PC-3 (cell line): ENCODE measurements at regions not wholly inside any gene's neighbourhood (a gene's known extent, or its start where the extent isn't known, plus 50 kb on each side); places are given as distances from the start of the nearest gene placed in this dataset.

Experiments used
- ATAC-seq: fragments of 200-7000 bp; cut with Tn5 transposase; 2 replicates; pipeline ENCODE4 v1.9.1; 2020; ENCODE audit warnings: mild to moderate bottlenecking, moderate library complexity
- BruUV-seq: library from RNA; stranded (reverse); fragments of 400-500 nt; replicated peaks from 2 replicates; lab custom pipeline; 2021; lab: Mats Ljungman, UMichigan
- CTCF ChIA-PET: fragments of 300-600 bp; sonication (Branson Sonifier 250); formaldehyde crosslinking; loops from one replicate; lab custom pipeline; 2022; ENCODE audit warnings: antibody characterized with exemption; lab: Charles Lee
- POLR2A ChIA-PET: fragments of 300-600 bp; sonication (Branson Sonifier 250); formaldehyde crosslinking; loops from one replicate; lab custom pipeline; 2022; ENCODE audit warnings: antibody characterized with exemption; ENCODE audit not compliant: unreplicated experiment; lab: Charles Lee
- DNase-seq: peaks from one replicate; pipeline ENCODE4 v3.0.0-alpha.2; 2015
- H2AFZ ChIP-seq: fragments of 300-600 bp; sonication (generic); 2 replicates; pipeline ENCODE4 v1.6.0; 2016; ENCODE audit warnings: antibody characterized with exemption, low read length
- H3F3A ChIP-seq: fragments of 300-600 bp; sonication (generic); one replicate; pipeline ENCODE4 v1.6.0; 2017; ENCODE audit warnings: antibody characterized with exemption, low read length, control low read depth, mild to moderate bottlenecking; ENCODE audit not compliant: unreplicated experiment
- H3K27ac ChIP-seq: fragments of 300-600 bp; sonication (generic); 2 replicates; pipeline ENCODE4 v1.5.1; 2016; ENCODE audit warnings: mild to moderate bottlenecking, low read length
- H3K27me3 ChIP-seq: fragments of 300-600 bp; sonication (generic); 2 replicates; pipeline ENCODE4 v1.6.1; 2016; ENCODE audit warnings: low read length, mixed read lengths
- H3K36me3 ChIP-seq: fragments of 300-600 bp; sonication (generic); 2 replicates; pipeline ENCODE4 v1.6.1; 2016; ENCODE audit warnings: low read depth, mixed run types, low read length, mixed read lengths
- H3K4me1 ChIP-seq: fragments of 300-600 bp; sonication (generic); 2 replicates; pipeline ENCODE4 v1.5.1; 2016; ENCODE audit warnings: low read length; ENCODE audit not compliant: insufficient read depth
- H3K4me2 ChIP-seq: fragments of 300-600 bp; sonication (generic); 2 replicates; pipeline ENCODE4 v1.6.0; 2016; ENCODE audit warnings: low read length
- H3K4me3 ChIP-seq: fragments of 300-600 bp; sonication (generic); 2 replicates; pipeline ENCODE4 v1.5.1; 2016; ENCODE audit warnings: mild to moderate bottlenecking, low read length, mixed read lengths
- H3K79me2 ChIP-seq: fragments of 300-600 bp; sonication (generic); 2 replicates; pipeline ENCODE4 v1.6.1; 2017; ENCODE audit warnings: low read length, mixed read lengths
- H3K9ac ChIP-seq: fragments of 300-600 bp; sonication (generic); 2 replicates; pipeline ENCODE4 v1.6.0; 2016; ENCODE audit warnings: mild to moderate bottlenecking, low read length
- H3K9me2 ChIP-seq: fragments of 300-600 bp; sonication (generic); replicated peaks from 2 replicates; pipeline ENCODE4 v1.6.1; 2016; ENCODE audit warnings: mixed run types, low read length, mixed read lengths
- H3K9me3 ChIP-seq: fragments of 300-600 bp; sonication (generic); 2 replicates; pipeline ENCODE4 v1.6.1; 2016; ENCODE audit warnings: low read length, mixed read lengths
- H4K20me1 ChIP-seq: fragments of 300-600 bp; sonication (generic); 2 replicates; pipeline ENCODE4 v1.6.1; 2016; ENCODE audit warnings: low read length, mixed read lengths
- EZH2 ChIP-seq: fragments of 300-600 bp; sonication (generic); IDR thresholded peaks from one replicate; pipeline ENCODE4 v1.6.1; 2017; ENCODE audit warnings: antibody characterized with exemption, mild to moderate bottlenecking, low read length; ENCODE audit not compliant: unreplicated experiment
- EZH2phosphoT487 ChIP-seq: fragments of 300-600 bp; sonication (generic); IDR thresholded peaks from 2 replicates; pipeline ENCODE4 v1.6.1; 2018; ENCODE audit warnings: mild to moderate bottlenecking, antibody characterized with exemption, low read length, borderline replicate concordance
- intact Hi-C: fragments of 100-400 bp; cut with micrococcal nuclease; formaldehyde crosslinking; loops from 2 replicates; pipeline ENCODE4 v1.9.0; 2023
- TF ChIP-seq, protein P1 (sequence below): fragments of 300-600 bp; sonication (generic); conservative IDR thresholded peaks from 2 replicates; pipeline ENCODE4 v1.5.1; 2017; ENCODE audit warnings: antibody characterized with exemption, low read depth, mild to moderate bottlenecking, low read length

DNA sequence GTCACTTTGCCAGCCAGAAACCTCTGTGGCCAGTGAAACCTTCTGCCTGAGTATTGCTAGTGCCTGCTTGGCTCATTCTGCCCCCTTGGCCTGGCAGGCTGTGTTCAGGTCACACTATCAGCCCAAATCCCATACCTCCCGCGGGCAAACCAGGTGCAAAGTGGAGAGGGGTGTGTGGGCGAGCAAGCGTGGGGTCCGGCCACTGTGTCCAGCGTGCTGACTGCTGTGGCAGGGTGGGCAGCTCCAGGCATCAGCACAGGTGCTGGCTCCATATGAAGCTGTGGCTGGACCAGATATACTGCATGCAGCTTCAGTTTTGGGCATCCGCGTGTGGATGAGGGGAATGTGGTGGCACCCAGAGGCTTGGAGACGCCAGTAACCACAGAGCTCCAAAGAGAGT is 576.5 kb upstream of the EDIL3 start:
- H4K20me1 ChIP-seq = no peaks in the 10 kb centered on the region
- H2AFZ ChIP-seq = no peak overlapping the region
- CTCF ChIA-PET = no interaction called here
- no peaks in the 10 kb centered on the region for H3K79me2 ChIP-seq
- no peak for DNase-seq
- H3F3A ChIP-seq = no peaks in the 10 kb centered on the region
- no peak for TF ChIP-seq EZH2phosphoT487
- no peak for TF ChIP-seq EZH2
- TF ChIP-seq, protein P1, sequence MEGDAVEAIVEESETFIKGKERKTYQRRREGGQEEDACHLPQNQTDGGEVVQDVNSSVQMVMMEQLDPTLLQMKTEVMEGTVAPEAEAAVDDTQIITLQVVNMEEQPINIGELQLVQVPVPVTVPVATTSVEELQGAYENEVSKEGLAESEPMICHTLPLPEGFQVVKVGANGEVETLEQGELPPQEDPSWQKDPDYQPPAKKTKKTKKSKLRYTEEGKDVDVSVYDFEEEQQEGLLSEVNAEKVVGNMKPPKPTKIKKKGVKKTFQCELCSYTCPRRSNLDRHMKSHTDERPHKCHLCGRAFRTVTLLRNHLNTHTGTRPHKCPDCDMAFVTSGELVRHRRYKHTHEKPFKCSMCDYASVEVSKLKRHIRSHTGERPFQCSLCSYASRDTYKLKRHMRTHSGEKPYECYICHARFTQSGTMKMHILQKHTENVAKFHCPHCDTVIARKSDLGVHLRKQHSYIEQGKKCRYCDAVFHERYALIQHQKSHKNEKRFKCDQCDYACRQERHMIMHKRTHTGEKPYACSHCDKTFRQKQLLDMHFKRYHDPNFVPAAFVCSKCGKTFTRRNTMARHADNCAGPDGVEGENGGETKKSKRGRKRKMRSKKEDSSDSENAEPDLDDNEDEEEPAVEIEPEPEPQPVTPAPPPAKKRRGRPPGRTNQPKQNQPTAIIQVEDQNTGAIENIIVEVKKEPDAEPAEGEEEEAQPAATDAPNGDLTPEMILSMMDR = no peak
- H3K4me2 ChIP-seq = no peak overlapping the region
- no peak for ATAC-seq
- H3K9ac ChIP-seq = no peak overlapping the region
- no peaks in the 10 kb centered on the region for H3K27me3 ChIP-seq
- no peaks in the 10 kb centered on the region for H3K4me1 ChIP-seq
- intact Hi-C loops = no loop called here
- H3K4me3 ChIP-seq = no peak overlapping the region
- BruUV-seq = no TSS peak
- no peaks in the 10 kb centered on the region for H3K36me3 ChIP-seq
- no peak overlapping the region for H3K27ac ChIP-seq
- POLR2A ChIA-PET = no interaction called here
- H3K9me3 ChIP-seq = no peaks in the 10 kb centered on the region
- no peaks in the 10 kb centered on the region for H3K9me2 ChIP-seq

DNA sequence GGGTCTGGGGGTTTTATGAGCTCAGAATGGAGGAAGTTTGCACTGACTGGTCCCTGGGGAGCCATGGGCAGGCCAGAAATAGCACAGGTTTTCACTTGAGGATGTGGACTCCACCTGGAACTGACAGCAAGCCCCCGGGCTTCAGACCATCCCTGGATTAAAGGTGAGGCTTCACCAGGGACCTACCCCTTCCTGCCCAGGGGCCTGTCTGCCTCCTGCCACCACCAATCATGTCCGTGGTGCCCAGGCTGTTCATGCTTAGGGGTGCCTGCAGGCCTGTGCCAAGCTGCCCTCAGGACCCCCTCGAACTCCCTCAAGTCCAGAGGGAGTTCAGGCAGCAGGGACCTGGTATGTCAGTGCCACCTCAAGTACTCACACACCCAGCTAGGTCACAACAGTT is 577.2 kb upstream of the EDIL3 start:
- Histone ChIP-seq H3K27ac (no peak overlapping the region), H3F3A (no peaks in the 10 kb centered on the region), H3K9me3 (no peaks in the 10 kb centered on the region), H3K9ac (no peak overlapping the region), H3K4me2 (no peak overlapping the region), H3K4me1 (no peaks in the 10 kb centered on the region), H2AFZ (no peak overlapping the region), H3K9me2 (no peaks in the 10 kb centered on the region), H4K20me1 (no peaks in the 10 kb centered on the region), H3K36me3 (no peaks in the 10 kb centered on the region), H3K4me3 (no peak overlapping the region), H3K79me2 (no peaks in the 10 kb centered on the region), H3K27me3 (no peaks in the 10 kb centered on the region)
- ChIA-PET POLR2A (no interaction called here), CTCF (no interaction called here)
- ATAC-seq (no peak), DNase-seq (no peak)
- BruUV-seq = no TSS peak
- TF ChIP-seq, protein P1 = no peak
- TF ChIP-seq EZH2 (no peak), EZH2phosphoT487 (no peak)
- intact Hi-C loops = no loop called here

DNA sequence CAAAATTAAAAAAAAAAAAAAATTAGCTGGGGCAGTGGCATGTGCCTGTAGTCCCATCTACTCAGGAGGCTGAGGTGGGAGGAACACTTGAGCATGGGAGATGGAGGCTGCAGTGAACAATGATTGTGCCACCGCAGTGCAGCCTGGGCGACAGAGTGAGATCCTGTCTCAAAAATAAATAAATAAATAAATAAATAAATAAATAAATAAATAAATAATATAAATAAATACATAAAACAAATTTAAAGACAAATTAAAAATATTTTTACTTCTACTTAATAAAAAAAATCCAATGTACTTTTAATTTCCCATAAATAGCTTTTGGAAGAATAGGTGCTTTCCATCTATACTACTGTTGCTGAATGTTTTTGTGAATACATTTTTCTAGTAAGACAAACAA is 598.4 kb upstream of the EDIL3 start:
- Histone ChIP-seq H3K79me2 (no peaks in the 10 kb centered on the region), H3K4me3 (no peak overlapping the region), H3K9me2 (no peaks in the 10 kb centered on the region), H3K27me3 (no peaks in the 10 kb centered on the region), H3K36me3 (no peaks in the 10 kb centered on the region), H4K20me1 (no peaks in the 10 kb centered on the region), H3K4me2 (no peak overlapping the region), H2AFZ (no peak overlapping the region), H3K9me3 (no peaks in the 10 kb centered on the region), H3K4me1 (no peaks in the 10 kb centered on the region), H3K9ac (no peak overlapping the region), H3K27ac (no peak overlapping the region), H3F3A (no peaks in the 10 kb centered on the region)
- ChIA-PET POLR2A (no interaction called here), CTCF (no interaction called here)
- ATAC-seq = no peak
- intact Hi-C loops = no loop called here
- TF ChIP-seq EZH2 (no peak), EZH2phosphoT487 (no peak)
- TF ChIP-seq, protein P1 = no peak
- BruUV-seq = no TSS peak
- DNase-seq = no peak
